A549 (cell line): ENCODE measurements at regions not wholly inside any gene's neighbourhood (a gene's known extent, or its start where the extent isn't known, plus 50 kb on each side); places are given as distances from the start of the nearest gene placed in this dataset.

Source experiments
- ATAC-seq, 2 experiments: fragments of 200-7000 bp in 1 of 2; fragments of >200 bp in 1 of 2; cut with Nextera tagmentation in 1 of 2; cut with Tn5 transposase in 1 of 2; 3 replicates each; pipeline versions ENCODE4 v1.8.0 to v1.9.1; 2018 to 2020; ENCODE audit warnings: mild to moderate bottlenecking in 1 of 2, moderate library complexity in 1 of 2
- CTCF ChIA-PET: fragments of 300-600 bp; sonication (Branson Sonifier 250); formaldehyde crosslinking; extraction: SDS; loops from one replicate; lab custom pipeline; 2021; ENCODE audit warnings: antibody characterized with exemption, inconsistent platforms; lab: Yijun Ruan, JAX
- POLR2A ChIA-PET: fragments of 350-600 bp; formaldehyde crosslinking; extraction: SDS; loops from one replicate; lab custom pipeline; 2021; ENCODE audit warnings: antibody characterized with exemption, inconsistent platforms; lab: Yijun Ruan, JAX
- DNase-seq, 2 experiments: peaks; one replicate each; pipeline versions ENCODE4 v3.0.0 to v3.0.0-alpha.2; 2011 to 2016; ENCODE audit warnings: low read depth in 1 of 2, low spot score in 1 of 2
- FAIRE-seq: peaks from 2 replicates; lab custom pipeline; 2011; peaks lifted over from hg19 to GRCh38; lab: Jason Lieb, UNC
- H3K27ac ChIP-seq, 2 experiments: fragments of >200 bp; sonication (Bioruptor Twin); formaldehyde crosslinking; 3 replicates each; pipeline ENCODE4 v1.5.1; 2016 to 2017
- H3K4me1 ChIP-seq: fragments of >200 bp; sonication (Bioruptor Twin); formaldehyde crosslinking; 3 replicates; pipeline ENCODE4 v1.6.1; 2016
- H3K4me2 ChIP-seq: fragments of >200 bp; sonication (Bioruptor Twin); formaldehyde crosslinking; 3 replicates; pipeline ENCODE4 v1.6.1; 2016
- H3K4me3 ChIP-seq: fragments of >200 bp; sonication (Bioruptor Twin); formaldehyde crosslinking; 3 replicates; pipeline ENCODE4 v1.5.1; 2016
- H3K9me3 ChIP-seq: fragments of >200 bp; sonication (Bioruptor Twin); formaldehyde crosslinking; 3 replicates; pipeline ENCODE4 v1.6.1; 2016
- CBX2 ChIP-seq: fragments of 200-600 bp; sonication (generic); IDR thresholded peaks from 2 replicates; pipeline ENCODE4 v1.6.1; 2016; ENCODE audit warnings: low read depth, mild to moderate bottlenecking, borderline replicate concordance
- CBX8 ChIP-seq: fragments of 200-600 bp; sonication (generic); IDR thresholded peaks from 2 replicates; pipeline ENCODE4 v1.6.1; 2016
- CEBPB ChIP-seq, 2 experiments: fragments of >200 bp in 1 of 2; sonication (Bioruptor Twin) in 1 of 2; formaldehyde crosslinking in 1 of 2; IDR thresholded peaks; 2 replicates each; pipeline ENCODE4 v1.6.1; 2012 to 2016
- EHMT2 ChIP-seq: fragments of 200-600 bp; sonication (generic); IDR thresholded peaks from 2 replicates; pipeline ENCODE4 v1.6.1; 2016; ENCODE audit warnings: antibody characterized with exemption, low read depth, mild to moderate bottlenecking, moderate library complexity
- FOSB ChIP-seq: fragments of 250-450 bp; sonication (Bioruptor Pico); IDR thresholded peaks from 2 replicates; pipeline ENCODE4 v1.5.0; 2020; ENCODE audit warnings: mild to moderate bottlenecking, moderate library complexity
- HES2 ChIP-seq: fragments of >200 bp; sonication (Bioruptor Twin); formaldehyde crosslinking; IDR thresholded peaks from 2 replicates; pipeline ENCODE4 v1.6.1; 2016
- HOXA7 ChIP-seq: fragments of 250-450 bp; sonication (Bioruptor Pico); IDR thresholded peaks from 2 replicates; pipeline ENCODE4 v1.5.0; 2020; ENCODE audit warnings: mild to moderate bottlenecking, moderate library complexity
- HOXB13 ChIP-seq: fragments of 250-450 bp; sonication (Bioruptor Pico); IDR thresholded peaks from 2 replicates; pipeline ENCODE4 v1.5.0; 2020; ENCODE audit warnings: low read depth, mild to moderate bottlenecking, moderate library complexity
- JUN ChIP-seq, 2 experiments: fragments of >200 bp; sonication (Bioruptor Twin); formaldehyde crosslinking; IDR thresholded peaks; 2 replicates in 1 of 2; 3 replicates in 1 of 2; pipeline ENCODE4 v1.6.1; 2016 to 2017
- JUNB ChIP-seq: fragments of >200 bp; sonication (Bioruptor Twin); formaldehyde crosslinking; IDR thresholded peaks from 2 replicates; pipeline ENCODE4 v1.6.1; 2016
- MAFK ChIP-seq: fragments of 450-650 bp; IDR thresholded peaks from 2 replicates; pipeline ENCODE4 v1.6.1; 2014; ENCODE audit not compliant: partially characterized antibody
- MAZ ChIP-seq: fragments of 150-350 bp; IDR thresholded peaks from 2 replicates; pipeline ENCODE4 v1.6.1; 2014; ENCODE audit warnings: antibody characterized with exemption, low read depth, low read length, borderline replicate concordance
- NFE2L2 ChIP-seq: fragments of 150-350 bp; conservative IDR thresholded peaks from 2 replicates; pipeline ENCODE4 v1.6.1; 2014; ENCODE audit warnings: low read length
- NR3C1 ChIP-seq: fragments of >200 bp; sonication (Bioruptor Twin); formaldehyde crosslinking; IDR thresholded peaks from 3 replicates; pipeline ENCODE4 v1.6.1; 2017
- PHF8 ChIP-seq: fragments of 200-600 bp; sonication (generic); IDR thresholded peaks from 2 replicates; pipeline ENCODE4 v1.6.1; 2016; ENCODE audit warnings: low read depth, mild to moderate bottlenecking, antibody characterized with exemption, moderate library complexity, borderline replicate concordance
- POLR2AphosphoS2 ChIP-seq: conservative IDR thresholded peaks from 2 replicates; pipeline ENCODE4 v1.6.1; 2012; ENCODE audit warnings: low read length, improper control_type of control experiment, inconsistent platforms
- RARB ChIP-seq: fragments of 250-450 bp; sonication (Bioruptor Pico); IDR thresholded peaks from 2 replicates; pipeline ENCODE4 v1.8.0; 2021; ENCODE audit warnings: mild to moderate bottlenecking, moderate library complexity
- RFX5 ChIP-seq: fragments of 450-650 bp; IDR thresholded peaks from 2 replicates; pipeline ENCODE4 v1.7.1; 2014; ENCODE audit warnings: antibody characterized with exemption, mild to moderate bottlenecking, moderate library complexity
- RNF2 ChIP-seq: fragments of 200-600 bp; sonication (generic); IDR thresholded peaks from 2 replicates; pipeline ENCODE4 v1.6.1; 2016; ENCODE audit warnings: low read depth, mild to moderate bottlenecking, antibody characterized with exemption, moderate library complexity, borderline replicate concordance
- SREBF2 ChIP-seq: fragments of 450-650 bp; IDR thresholded peaks from 2 replicates; pipeline ENCODE4 v1.6.1; 2014; ENCODE audit warnings: mild to moderate bottlenecking, moderate library complexity
- TFCP2L1 ChIP-seq: fragments of 250-450 bp; sonication (Bioruptor Pico); IDR thresholded peaks from 2 replicates; pipeline ENCODE4 v1.5.0; 2021; ENCODE audit warnings: mild to moderate bottlenecking
- TP53 ChIP-seq: fragments of 250-450 bp; sonication (Bioruptor Pico); IDR thresholded peaks from 2 replicates; pipeline ENCODE4 v1.5.0; 2021; ENCODE audit warnings: mild to moderate bottlenecking, moderate library complexity
- USF2 ChIP-seq: fragments of 450-650 bp; IDR thresholded peaks from 2 replicates; pipeline ENCODE4 v1.6.1; 2014; ENCODE audit warnings: antibody characterized with exemption
- ZNF302 ChIP-seq: fragments of 250-450 bp; sonication (Bioruptor Pico); IDR thresholded peaks from 2 replicates; pipeline ENCODE4 v1.9.0; 2021; ENCODE audit warnings: inconsistent platforms, mild to moderate bottlenecking, moderate library complexity
- ZSCAN20 ChIP-seq: fragments of 250-450 bp; sonication (Bioruptor Pico); IDR thresholded peaks from 2 replicates; pipeline ENCODE4 v1.8.0; 2022; ENCODE audit warnings: mild to moderate bottlenecking, moderate library complexity
- WGBS: methylation state at CpG from one replicate; pipeline ENCODE4 v1.1.6; 2017; ENCODE audit errors: missing lambda C conversion rate; 5-methylcytosine and 5-hydroxymethylcytosine counted together
- TF ChIP-seq, protein P1 (sequence below): IDR thresholded peaks from 2 replicates; pipeline ENCODE4 v1.6.1; 2012
- TF ChIP-seq, protein P2 (sequence below): IDR thresholded peaks from 2 replicates; pipeline ENCODE4 v1.6.1; 2012; ENCODE audit warnings: low read depth, borderline replicate concordance

DNA sequence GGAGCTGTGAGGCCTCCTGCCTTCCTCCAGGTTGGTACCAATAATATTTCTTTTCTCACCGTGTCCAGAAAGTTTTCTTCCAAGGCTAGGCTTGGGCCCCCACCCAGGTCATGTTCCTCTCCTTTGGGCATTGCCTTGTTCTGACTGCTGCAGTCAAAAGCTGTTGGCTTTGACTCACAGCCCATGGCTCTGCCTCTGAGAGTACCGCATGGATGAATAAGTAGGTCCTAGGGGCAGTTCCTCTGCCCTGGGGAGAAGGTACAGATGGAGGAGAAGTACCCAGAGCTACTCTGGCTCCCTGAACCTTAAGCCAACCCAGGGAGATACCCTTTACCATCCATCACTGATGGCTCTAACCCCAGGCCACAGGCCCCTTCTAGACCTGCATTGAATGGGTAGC lies 115.0 kb downstream of the NAV1 start:
- no peak overlapping the region for H3K4me2 ChIP-seq
- ChIA-PET CTCF (interaction anchor here (0.8 to 13.7 kb wide), 9 partner anchors 9 to 511 kb away, joined by 3 to 105 read pairs (median 4); no protein-coding TSS in a partner anchor), POLR2A (no interaction called here)
- WGBS, result 82% methylated on average over 2 of the region's 2 CpGs
- FAIRE-seq (no peak), DNase-seq (no peak), ATAC-seq (no peak)
- peaks cover 27% of the 10 kb centered on the region for H3K4me1 ChIP-seq
- no peaks in the 10 kb centered on the region for H3K9me3 ChIP-seq
- TF ChIP-seq NFE2L2, result no peak
- TF ChIP-seq HES2, result no peak
- H3K4me3 ChIP-seq, result no peak overlapping the region
- no peak overlapping the region for H3K27ac ChIP-seq

GRCh38 chr1:201655243-201655642 lies 116.3 kb downstream of the NAV1 start:
- peaks cover 19% of the 10 kb centered on the region for H3K4me1 ChIP-seq
- H3K27ac ChIP-seq, result no peak overlapping the region
- no peak for FAIRE-seq
- POLR2A ChIA-PET, result no interaction called here
- no peak for TF ChIP-seq CEBPB (IDR thresholded peaks at IDR 0.05)
- TF ChIP-seq RARB (CRISPR knock-in tag), result no peak
- no peak for TF ChIP-seq USF2
- no peak for TF ChIP-seq HOXB13
- TF ChIP-seq, protein P1, sequence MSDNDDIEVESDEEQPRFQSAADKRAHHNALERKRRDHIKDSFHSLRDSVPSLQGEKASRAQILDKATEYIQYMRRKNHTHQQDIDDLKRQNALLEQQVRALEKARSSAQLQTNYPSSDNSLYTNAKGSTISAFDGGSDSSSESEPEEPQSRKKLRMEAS, result no peak
- TF ChIP-seq, protein P2, sequence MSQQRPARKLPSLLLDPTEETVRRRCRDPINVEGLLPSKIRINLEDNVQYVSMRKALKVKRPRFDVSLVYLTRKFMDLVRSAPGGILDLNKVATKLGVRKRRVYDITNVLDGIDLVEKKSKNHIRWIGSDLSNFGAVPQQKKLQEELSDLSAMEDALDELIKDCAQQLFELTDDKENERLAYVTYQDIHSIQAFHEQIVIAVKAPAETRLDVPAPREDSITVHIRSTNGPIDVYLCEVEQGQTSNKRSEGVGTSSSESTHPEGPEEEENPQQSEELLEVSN, result no peak
- no peak for TF ChIP-seq HOXA7
- no peak for TF ChIP-seq JUNB
- TF ChIP-seq TFCP2L1 (CRISPR knock-in tag), result no peak
- TF ChIP-seq RFX5, result no peak
- TF ChIP-seq POLR2AphosphoS2, result no peak
- no peak for TF ChIP-seq MAZ
- TF ChIP-seq FOSB (CRISPR knock-in tag), result no peak
- TF ChIP-seq MAFK, result no peak
- no peak for TF ChIP-seq PHF8
- TF ChIP-seq, all 56 proteins: peak for 0
- ATAC-seq (peak in 1 of 2 experiments; percentile 14; a peak in 1 of 6 replicates), DNase-seq (no peak)
- Histone ChIP-seq H3K9me3 (no peaks in the 10 kb centered on the region), H3K4me2 (no peak overlapping the region), H3K4me3 (no peak overlapping the region)
- CTCF ChIA-PET, result interaction anchor here (0.6 to 13.7 kb wide), 8 partner anchors 9 to 138 kb away, joined by 3 to 105 read pairs (median 4); no protein-coding TSS in a partner anchor
- WGBS, result 87% methylated on average over 5 of the region's 6 CpGs

DNA sequence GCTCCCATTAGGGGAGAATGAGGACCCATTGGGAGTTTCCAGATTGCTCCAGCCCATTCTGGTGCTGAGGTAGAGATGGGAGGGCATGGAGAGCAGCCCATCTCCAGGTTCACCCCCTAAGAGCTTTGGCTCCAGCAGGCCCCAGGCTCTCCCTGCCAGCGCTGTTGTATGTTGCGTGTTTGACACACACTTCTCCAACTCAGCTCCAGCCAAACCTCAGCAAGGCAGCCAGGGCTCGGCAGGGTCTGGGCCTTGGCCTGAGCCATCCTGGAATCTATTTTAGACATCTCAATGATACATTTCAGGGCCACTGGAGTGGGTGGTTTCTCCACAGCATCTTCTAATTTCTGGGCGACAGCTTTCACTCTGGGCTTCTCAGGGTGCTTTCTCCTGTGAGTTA lies 117.0 kb downstream of the NAV1 start:
- DNase-seq (no peak), FAIRE-seq (no peak), ATAC-seq (no peak)
- H3K4me1 ChIP-seq, result peaks cover 14% of the 10 kb centered on the region; the same call in 1 of the 3 replicates
- H3K4me2 ChIP-seq, result no peak overlapping the region
- CTCF ChIA-PET, result interaction anchor here (0.6 to 13.7 kb wide), 6 partner anchors 8 to 137 kb away, joined by 3 to 105 read pairs (median 6); no protein-coding TSS in a partner anchor
- H3K27ac ChIP-seq, result no peak overlapping the region
- POLR2A ChIA-PET, result no interaction called here
- H3K9me3 ChIP-seq, result no peaks in the 10 kb centered on the region
- WGBS, result 90% methylated on average over 4 of the region's 4 CpGs
- TF ChIP-seq CBX2 (no peak), MAZ (no peak), ZSCAN20 (CRISPR knock-in tag) (no peak), NR3C1 (no peak), POLR2AphosphoS2 (no peak), ZNF302 (CRISPR knock-in tag) (no peak), USF2 (no peak), JUN (IDR thresholded peaks at IDR 0.05) (no peak), RNF2 (no peak), EHMT2 (no peak), CBX8 (no peak), JUNB (no peak), SREBF2 (no peak), TP53 (no peak)
- no peak overlapping the region for H3K4me3 ChIP-seq
